Iris pigment epithelial cell (primary cell): ENCODE measurements at regions not wholly inside any gene's neighbourhood (a gene's known extent, or its start where the extent isn't known, plus 50 kb on each side); places are given as distances from the start of the nearest gene placed in this dataset.
"Not testable (repeated sequence)": the region's sequence is repeated elsewhere in the genome, so short reads cannot be mapped to it uniquely, and the experiment has no call there.

Experiments used
- DNase-seq: peaks from one replicate; pipeline ENCODE4 v3.0.0-alpha.2; 2011; ENCODE audit warnings: low read depth

DNA sequence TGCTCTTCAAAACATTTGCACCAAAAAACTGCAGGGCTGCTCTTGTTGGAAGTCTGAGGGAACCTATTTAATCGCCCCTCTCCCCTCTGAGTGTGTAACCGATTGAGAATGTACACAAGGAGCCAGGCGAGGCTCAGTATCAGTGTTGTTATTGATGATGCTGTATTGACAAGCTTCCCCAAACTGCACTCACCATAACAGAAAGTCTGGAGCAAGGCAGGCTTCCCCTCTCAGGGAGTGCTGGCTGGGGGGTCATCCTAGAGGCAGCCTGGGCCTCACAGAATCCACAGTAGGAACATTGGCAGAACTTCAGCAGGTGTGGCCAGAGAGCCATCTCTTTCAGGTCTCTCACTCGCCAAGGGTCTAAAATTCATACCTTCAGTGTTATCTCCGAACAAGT, 58.1 kb upstream of the TUNAR start:
- DNase-seq = no peak

DNA sequence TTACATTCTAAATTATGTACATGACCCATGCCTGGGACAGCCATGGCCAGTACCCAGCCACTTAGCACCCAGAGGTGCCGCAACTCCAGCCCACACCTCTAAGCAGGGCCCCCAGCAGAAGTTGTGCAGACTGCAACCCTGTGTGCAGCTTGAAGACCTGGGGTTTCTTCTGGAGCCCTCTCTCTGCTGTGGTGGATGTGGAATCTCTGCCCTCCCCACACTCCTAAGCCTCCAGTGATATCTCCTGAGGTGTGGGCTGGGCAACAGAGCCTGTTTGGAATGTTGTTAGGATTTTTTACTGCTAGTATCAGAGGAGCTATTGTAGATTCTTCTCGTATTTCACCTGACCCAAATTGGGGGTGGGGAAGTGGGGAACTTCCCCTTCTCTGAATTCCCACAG, 59.4 kb upstream of the TUNAR start:
- no peak for DNase-seq

DNA sequence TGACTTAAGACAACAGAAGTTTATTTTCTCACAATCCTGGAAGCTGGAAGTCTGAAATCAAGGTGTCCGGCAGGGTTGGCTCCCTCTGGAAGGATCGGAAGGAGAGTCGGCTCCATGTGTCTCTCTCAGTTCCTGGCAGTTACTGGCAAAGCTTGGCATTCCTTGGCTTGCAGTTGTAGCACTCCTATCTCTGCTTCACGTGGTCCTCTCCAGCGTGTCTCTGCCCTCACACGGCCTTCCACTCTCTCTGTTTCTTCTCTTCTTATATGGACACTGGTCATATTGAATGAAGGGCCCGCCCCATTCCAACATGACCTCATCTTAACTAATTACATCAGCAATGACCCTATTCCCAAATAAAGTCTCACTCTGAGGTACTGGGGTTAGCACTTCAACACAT, 60.1 kb upstream of the TUNAR start:
- DNase-seq = no peak

DNA sequence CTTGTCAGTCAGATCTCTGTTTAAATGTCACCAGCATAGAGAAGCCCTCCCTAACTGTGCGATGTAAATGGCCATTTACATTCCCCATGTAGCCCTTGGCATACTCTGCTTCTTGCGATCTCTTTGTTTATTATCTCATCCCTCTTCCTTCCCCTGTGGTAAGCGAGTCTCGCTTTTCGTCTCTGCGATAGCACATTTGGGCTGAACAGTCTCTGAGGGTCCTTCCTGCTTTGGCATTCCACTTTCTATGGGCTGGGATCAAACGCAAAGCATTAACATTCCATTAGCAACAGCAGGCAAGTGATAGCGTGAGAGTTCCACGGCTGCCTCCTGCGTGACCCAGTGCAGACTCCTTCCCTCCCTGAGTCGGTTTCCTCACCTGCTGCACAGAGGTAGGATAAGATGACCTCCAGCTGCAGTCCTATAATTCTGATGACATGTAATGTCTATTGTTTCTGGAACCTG, 61.4 kb upstream of the TUNAR start:
- no peak for DNase-seq

DNA sequence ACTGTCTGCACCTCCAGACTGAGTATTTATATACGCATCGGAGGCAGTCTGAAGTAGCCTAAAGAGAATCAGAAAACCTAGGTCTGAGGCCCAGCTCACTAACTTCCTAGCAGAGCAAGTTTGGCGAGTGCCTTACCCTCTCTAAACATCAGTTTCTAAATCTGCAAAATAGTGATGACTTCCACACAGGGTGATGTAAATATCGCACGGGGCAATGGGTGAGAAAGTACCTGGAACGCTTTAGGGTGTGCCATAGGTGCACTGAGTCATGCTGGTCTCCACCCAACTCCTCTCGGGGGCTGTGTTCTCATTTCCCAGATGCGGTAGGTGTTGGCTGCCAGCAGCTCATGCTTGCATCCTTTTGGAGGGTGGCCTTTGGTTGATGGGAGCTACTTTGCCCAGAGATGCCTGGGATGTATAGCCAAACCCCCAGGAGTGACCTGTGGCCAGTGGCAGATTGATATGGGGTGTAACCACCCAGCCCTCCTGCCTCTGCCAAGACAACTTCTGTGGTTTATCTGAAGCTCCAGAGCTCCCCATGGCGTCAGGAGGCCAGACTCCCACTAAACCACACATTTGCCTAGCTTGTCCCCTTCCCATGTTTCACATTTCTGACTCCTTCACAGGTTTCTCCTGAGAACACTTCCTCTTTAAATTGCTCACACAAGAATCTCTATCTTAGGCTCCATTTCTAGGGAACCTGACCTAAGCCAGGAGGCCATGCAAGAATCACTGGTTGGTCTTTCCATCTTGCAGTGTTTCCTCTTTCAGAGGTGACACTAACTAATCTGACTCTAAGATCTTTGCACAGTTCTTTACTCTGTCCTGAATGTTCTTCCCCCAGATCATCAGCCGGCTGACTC, 62.0 kb upstream of the TUNAR start:
- no peak for DNase-seq

DNA sequence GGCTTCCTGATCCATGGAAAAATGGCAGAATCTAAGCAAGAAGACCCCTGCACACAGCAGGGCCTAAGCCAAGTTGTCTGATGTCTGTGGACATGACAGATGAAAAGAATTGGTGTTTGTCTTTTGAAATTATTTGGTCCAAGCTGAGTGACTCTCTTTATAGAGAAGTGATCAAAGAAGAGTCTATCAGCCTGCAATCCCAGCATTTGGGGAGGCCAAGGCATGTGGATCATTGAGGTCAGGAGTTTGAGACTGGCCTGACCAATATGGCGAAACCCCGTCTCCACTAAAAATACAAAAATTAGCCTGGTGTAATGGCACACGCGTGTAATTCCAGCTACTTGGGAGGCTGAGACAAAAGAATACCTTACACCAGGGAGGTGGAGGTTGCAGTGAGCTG, 64.8 kb upstream of the TUNAR start:
- DNase-seq = no peak

DNA sequence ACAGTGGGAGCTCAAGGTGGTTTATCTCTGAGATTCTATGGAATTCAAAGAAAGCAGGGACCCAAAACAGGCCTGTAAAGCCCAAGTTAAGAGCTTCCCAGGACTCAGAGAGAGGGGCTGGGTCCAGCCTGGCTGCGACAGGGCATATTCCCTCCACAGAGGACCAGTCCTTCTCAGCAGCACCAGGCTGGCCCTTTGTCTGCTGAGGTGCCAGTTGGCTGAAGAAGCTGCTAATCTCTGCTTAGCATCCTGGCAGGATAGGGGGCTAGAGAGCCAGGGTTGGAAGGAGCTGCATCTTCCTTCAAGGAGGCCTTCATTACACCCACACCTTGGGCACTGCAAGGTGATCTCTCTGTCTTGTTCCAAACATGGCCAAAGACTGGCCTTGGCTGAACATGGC, 68.3 kb upstream of the TUNAR start:
- no peak for DNase-seq

DNA sequence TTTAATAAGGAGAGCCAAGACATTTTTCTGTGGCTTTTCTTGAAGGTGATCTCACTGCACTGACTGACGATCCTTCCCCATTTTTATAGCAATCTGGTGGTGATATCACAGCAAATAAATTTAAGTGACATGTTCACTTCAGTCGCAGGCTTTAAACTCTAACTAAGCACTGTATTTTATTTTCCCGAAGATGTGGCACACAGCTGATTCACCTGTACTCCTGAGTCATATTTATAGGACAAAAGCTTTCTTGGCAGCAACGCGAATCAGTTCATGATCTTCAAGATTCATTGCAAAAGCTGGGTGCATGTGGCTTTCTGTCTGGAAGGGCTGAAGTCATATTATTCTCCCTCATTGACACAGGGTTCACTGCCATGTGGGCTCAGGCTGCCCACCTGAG, 79.8 kb upstream of the TUNAR start:
- DNase-seq = no peak

DNA sequence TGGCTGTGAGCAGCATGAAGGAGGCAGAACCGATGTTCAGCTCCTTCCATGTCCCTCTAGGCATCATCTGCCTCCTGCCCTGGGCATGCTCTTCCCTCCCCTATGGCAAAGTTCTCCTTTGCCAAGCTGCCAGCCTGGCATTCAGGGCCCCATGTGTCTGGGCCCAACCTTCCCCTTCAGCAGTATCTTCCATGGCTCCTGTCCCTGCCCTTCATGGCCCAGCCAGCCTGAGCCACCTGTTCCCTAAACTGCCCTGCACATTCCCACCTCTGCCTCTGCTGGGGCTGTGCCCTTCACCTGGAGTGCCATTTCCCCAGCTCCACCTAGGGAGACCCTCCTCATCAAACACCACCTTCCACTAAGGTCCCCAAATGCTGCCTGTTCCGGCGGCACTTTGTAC, 74.0 kb upstream of the TCL1A start:
- DNase-seq = no peak

DNA sequence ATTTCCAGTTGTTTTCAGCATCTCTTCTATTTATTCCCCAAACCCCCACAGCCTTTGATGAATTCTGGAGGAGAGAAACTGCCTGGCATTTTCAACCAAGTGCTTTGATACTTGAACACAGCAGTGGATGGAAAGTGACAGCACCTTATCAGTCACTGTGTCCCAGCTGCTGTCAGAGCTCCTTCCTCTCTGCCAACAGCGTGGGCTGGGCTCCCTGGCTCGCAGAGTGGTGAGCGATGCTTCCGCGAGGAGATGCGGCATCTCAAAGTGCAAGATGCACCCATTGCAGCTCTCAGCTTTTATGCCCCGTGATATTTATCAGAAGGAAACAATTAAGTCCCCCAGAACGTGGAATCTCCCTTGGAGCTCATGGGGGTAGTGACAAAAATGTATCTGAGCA, 72.6 kb upstream of the TCL1A start:
- no peak for DNase-seq

DNA sequence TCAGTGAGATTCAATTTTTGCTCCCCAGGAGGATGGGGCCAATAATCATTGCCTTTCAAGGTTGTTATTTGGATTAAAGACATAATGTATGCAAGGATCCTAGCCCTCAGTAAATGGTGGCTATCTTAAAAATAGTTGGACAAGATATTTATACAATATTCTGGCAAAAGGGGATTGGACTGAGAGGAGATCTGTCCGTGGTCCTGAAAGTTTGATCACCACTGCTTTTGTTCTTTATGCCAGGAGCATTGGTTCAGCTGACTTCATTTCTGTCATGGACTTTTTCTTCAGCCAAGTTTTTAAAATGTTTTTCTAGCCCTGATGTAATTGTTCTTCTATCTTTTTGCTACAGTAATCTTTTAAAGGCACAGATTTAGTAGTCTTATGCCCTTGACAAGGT, 70.2 kb upstream of the TCL1A start:
- peak; percentile 28 for DNase-seq

DNA sequence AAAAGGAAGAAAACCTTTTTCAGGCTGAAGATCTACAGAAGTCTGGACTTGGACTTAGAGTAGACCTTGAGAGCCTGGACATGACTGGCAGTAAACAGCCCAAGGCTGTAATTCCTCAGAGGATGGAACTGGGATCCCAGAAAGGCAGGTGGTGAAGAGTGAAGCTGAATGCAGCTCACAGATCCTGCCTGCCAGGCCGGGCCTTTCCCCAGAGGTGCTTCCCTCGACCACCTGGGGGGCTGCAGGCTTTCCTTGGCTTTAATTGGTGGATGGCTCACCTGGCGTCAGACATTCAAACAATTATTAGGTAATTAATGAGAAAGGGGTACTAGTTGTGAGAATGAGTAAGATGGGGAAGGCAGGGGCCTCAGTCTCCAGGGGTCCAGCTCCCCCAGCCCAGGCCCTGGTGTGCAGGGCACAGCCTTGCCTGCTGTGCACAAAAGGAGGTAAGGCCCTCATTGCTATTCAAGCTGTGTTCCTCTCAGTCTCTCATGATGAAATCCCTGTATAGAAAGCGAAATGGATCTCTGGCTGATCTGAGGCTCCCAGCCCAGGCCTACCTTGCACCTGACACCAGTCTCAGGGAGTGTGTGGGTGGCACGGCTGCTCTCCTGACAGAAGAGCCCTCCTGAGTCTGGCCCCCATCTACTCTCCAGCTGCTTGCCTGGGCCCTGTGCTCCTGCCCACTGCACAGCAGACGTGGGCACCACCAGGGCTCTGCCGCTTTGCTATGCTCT, 63.0 kb upstream of the TCL1A start:
- DNase-seq = no peak

DNA sequence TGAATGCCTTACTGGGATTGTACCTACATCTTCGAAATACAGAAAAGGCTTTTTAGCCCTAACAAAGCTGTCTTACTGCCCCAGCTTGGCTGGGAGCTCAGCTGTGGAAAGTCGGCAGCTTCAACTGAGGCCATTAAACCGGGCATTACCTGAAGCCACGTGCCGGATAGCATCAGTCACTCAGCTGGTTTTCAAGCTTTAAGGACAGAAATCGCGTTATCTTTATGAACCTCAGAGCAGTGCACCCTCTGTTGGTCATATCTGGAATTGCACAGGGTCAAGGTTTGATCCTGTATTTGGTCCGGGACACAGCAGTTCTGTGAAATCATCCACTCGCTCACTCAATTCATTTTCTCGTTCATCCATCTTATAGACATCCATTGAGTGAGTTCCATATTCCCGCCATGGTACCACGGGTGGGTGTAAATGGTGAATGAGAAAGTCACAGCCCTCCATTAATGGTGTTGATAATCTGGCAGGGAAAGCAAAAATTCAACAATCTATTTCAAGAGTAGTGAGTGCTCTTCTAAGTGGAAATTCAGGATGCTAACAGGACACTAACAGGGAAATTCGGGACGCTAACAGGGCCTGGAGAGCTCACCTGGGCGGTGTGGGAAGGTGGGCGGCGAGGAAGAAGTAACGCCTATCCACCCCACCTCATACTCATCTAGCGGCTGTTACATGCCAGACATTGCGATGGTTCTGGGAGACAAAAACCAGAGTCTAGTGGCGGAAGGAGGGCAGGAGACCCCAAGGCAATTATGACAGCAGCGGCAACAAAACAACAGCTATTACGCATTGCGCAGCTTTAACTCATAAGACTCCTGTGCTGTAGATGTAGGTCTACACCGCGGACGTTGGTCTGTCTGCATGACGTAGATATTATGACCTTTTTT, 60.6 kb upstream of the TCL1A start:
- DNase-seq = peak; percentile 41

DNA sequence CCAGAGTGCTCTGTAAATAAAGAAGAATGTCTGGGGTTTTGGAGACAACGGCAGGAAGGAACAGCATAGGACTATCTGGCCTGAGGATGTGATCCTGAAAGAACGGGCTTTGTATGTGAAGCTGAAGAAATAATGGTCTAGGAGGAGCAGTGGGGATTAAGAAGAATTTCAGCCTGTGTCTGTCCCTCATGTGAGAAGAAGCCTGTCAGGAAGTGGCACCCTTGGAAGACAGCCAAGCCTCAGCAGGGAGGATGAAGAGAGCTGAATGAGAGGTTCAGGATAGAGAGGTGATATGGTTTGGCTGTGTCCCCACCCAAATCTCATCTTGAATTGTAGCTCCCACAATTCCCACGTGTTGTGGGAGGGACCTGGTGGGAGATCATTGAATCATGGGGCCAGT, 56.9 kb upstream of the TCL1A start:
- DNase-seq = no peak

DNA sequence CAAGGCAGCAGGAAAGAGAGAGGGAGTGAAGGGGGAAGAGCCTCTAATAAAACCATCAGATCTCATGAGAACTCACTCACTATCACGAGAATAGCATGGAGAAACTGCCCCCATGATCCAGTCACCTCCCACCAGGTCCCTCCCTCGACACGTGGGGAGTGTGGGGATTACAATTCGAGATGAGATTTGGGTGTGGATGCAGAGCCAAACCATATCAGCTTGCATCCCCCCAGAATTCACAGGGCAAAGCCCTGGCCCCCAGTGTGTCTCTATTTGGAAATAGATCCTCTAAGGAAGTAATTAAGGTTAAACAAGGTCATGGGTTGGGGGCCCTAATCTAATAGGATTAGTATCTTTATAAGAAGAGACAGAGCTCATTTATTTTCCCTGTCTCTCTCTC, 56.1 kb upstream of the TCL1A start:
- DNase-seq = no peak

DNA sequence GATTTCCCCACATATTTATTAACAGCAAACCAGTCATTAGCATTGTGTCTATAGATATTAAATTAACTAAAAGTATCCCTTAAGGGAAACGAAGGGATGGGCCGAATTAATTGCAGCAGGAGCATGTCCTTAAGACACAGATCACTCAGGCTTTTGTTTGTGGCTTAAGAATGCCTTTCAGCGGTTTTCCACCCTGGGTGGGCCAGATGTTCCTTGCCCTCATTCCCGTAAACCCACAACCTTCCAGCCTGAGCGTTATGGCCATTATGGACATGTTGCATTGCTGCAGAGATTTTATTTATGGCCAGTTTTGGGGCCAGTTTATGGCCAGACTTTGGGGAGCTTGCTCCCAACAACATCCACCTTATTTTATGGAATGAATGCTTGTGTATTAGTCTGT, 55.5 kb upstream of the TCL1A start:
- not testable (repeated sequence) for DNase-seq

DNA sequence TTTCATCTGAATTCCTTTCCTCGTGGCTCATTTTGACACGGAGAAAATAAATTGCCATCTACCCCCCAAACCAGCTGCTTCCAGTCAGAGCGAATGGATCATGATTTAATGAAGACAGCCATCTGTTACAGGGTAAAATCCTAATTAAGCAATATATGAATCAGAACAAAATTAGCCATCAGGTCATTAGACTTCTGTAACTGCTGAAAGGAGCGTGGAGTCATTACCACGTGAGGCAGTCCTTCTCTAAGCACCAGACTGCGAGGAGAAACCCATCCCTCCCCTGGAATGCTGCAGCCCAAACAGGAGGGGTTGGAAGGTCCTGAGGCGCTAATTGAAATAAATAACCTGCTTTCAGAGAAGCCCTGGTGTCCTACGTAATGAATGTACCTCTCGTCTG, 51.1 kb upstream of the TCL1A start:
- no peak for DNase-seq

DNA sequence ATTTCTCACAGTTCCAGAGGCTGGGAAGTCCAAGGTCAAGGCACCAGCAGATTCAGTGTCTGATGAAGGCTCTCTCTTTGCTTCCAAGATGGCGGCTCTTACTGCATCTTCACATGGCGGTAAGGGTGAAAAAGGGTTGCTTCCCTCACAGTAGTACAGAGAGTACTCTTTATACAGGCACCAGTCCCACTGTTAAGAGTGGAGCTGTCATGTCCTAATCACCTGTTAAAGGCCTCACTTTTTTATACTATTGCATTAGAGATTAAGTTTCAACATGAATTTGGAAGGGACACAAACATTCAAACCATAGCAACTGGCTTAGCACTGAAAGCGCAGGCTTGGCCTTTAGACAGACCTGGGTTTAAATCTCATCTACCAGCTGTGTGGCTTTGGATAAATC, 50.0 kb upstream of the TCL1A start:
- no peak for DNase-seq
